RWPE2 (cell line): ENCODE measurements at regions not wholly inside any gene's neighbourhood (a gene's known extent, or its start where the extent isn't known, plus 50 kb on each side); places are given as distances from the start of the nearest gene placed in this dataset.
"Not testable (repeated sequence)": the region's sequence is repeated elsewhere in the genome, so short reads cannot be mapped to it uniquely, and the experiment has no call there.

Experiments used
- ATAC-seq: fragments of 200-7000 bp; cut with Tn5 transposase; 3 replicates; pipeline ENCODE4 v1.9.1; 2021; ENCODE audit warnings: low read depth
- DNase-seq: peaks from one replicate; pipeline ENCODE4 v3.0.0-alpha.2; 2020; ENCODE audit warnings: low spot score
- H3K27ac ChIP-seq: fragments of 450-650 bp; 2 replicates; pipeline ENCODE4 v1.5.1; 2017; ENCODE audit warnings: mild to moderate bottlenecking; ENCODE audit not compliant: poor library complexity, severe bottlenecking
- H3K27me3 ChIP-seq: fragments of 250-450 bp; sonication (Bioruptor Pico); 2 replicates; pipeline ENCODE4 v1.5.1; 2021; ENCODE audit warnings: mild to moderate bottlenecking, moderate library complexity; ENCODE audit not compliant: insufficient read depth, poor library complexity, severe bottlenecking
- H3K36me3 ChIP-seq: fragments of 250-450 bp; sonication (Bioruptor Pico); 2 replicates; pipeline ENCODE4 v1.5.1; 2020; ENCODE audit warnings: low read depth, mild to moderate bottlenecking, moderate library complexity
- H3K4me1 ChIP-seq: fragments of 250-450 bp; sonication (Bioruptor Pico); 2 replicates; pipeline ENCODE4 v1.5.1; 2021; ENCODE audit warnings: mild to moderate bottlenecking, moderate library complexity; ENCODE audit not compliant: insufficient read depth, poor library complexity, severe bottlenecking
- H3K4me3 ChIP-seq: fragments of 250-450 bp; sonication (Bioruptor Pico); 2 replicates; pipeline ENCODE4 v1.5.1; 2021; ENCODE audit warnings: mild to moderate bottlenecking, moderate library complexity; ENCODE audit not compliant: severe bottlenecking
- H3K9me3 ChIP-seq: fragments of 250-450 bp; sonication (Bioruptor Pico); 2 replicates; pipeline ENCODE4 v1.5.1; 2021; ENCODE audit warnings: mild to moderate bottlenecking, moderate library complexity; ENCODE audit not compliant: severe bottlenecking
- TF ChIP-seq, protein P1 (sequence below): fragments of 450-650 bp; IDR thresholded peaks from one replicate; pipeline ENCODE4 v1.5.1; 2017; ENCODE audit warnings: mild to moderate bottlenecking, moderate library complexity; ENCODE audit not compliant: poor library complexity, severe bottlenecking

DNA sequence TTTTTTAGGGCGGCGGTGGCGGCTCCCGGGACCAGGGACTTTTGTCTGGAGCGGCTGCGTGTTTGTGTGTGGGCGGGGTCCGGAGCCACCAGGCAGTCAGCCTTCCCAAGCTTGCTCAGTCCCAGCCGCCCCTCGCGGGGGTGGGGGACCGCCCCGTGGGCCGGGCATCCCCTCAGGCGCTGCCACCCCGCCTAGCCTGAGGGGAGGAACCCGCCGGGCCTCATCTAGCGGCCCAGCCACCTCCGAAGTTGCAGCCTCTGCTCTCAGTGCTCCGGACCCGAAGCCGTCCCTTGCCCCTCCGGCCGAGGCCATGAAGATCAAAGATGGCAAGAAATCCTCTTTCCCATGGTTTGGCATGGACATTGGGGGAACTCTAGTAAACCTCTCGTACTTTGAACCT is 235.2 kb downstream of the OR4C45 start:
- TF ChIP-seq, protein P1, sequence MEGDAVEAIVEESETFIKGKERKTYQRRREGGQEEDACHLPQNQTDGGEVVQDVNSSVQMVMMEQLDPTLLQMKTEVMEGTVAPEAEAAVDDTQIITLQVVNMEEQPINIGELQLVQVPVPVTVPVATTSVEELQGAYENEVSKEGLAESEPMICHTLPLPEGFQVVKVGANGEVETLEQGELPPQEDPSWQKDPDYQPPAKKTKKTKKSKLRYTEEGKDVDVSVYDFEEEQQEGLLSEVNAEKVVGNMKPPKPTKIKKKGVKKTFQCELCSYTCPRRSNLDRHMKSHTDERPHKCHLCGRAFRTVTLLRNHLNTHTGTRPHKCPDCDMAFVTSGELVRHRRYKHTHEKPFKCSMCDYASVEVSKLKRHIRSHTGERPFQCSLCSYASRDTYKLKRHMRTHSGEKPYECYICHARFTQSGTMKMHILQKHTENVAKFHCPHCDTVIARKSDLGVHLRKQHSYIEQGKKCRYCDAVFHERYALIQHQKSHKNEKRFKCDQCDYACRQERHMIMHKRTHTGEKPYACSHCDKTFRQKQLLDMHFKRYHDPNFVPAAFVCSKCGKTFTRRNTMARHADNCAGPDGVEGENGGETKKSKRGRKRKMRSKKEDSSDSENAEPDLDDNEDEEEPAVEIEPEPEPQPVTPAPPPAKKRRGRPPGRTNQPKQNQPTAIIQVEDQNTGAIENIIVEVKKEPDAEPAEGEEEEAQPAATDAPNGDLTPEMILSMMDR = no peak
- Histone ChIP-seq H3K4me3 (no peak overlapping the region), H3K36me3 (no peaks in the 10 kb centered on the region), H3K27ac (no peak overlapping the region), H3K4me1 (no peaks in the 10 kb centered on the region), H3K9me3 (no peaks in the 10 kb centered on the region), H3K27me3 (no peaks in the 10 kb centered on the region)
- ATAC-seq = no peak
- no peak for DNase-seq

DNA sequence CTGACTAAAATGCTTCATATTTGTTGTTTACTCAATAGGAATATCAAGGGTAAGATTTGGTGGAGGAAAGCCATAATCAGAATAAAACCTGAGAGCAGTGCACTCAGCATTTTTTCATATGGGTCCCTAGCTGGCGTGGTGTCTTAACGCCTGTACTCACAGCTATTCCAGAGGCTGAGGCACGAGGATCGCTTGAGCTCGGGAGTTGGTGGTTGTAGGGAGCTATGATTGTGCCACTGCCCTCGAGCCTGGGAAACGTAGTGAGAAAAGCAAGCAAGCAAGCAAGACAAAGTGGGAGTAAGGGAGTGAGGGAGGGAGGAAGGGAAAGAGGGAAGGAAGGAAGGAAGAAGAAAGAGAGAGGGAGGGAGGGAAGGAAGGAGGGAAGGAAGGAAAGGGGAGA is 242.5 kb downstream of the OR4C45 start:
- ATAC-seq (no peak), DNase-seq (no peak)
- no peaks in the 10 kb centered on the region for H3K36me3 ChIP-seq
- no peak overlapping the region for H3K4me3 ChIP-seq
- H3K4me1 ChIP-seq = no peaks in the 10 kb centered on the region
- H3K9me3 ChIP-seq = no peaks in the 10 kb centered on the region
- H3K27me3 ChIP-seq = no peaks in the 10 kb centered on the region
- H3K27ac ChIP-seq = no peak overlapping the region
- TF ChIP-seq, protein P1 = no peak

DNA sequence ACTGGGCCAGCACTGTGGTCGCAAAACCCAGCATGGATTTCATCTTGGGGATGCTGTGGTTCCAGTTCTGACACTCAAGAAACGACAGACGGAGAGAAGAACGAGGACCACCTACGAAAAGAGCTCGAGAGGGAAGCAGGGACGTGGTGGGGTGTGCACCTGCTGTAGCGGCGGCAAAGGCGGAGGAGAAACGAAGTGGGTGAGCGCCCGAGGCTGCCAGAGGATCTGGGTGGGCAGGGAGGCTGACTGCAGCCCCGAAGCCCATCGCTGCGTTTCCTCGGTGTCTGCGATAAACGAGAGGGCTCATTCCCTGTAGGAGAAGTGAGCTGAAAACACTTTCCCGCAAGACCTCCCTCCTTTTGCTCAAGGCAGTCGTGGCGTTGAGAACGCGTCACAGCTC is 246.1 kb downstream of the OR4C45 start:
- TF ChIP-seq, protein P1 = no peak

DNA sequence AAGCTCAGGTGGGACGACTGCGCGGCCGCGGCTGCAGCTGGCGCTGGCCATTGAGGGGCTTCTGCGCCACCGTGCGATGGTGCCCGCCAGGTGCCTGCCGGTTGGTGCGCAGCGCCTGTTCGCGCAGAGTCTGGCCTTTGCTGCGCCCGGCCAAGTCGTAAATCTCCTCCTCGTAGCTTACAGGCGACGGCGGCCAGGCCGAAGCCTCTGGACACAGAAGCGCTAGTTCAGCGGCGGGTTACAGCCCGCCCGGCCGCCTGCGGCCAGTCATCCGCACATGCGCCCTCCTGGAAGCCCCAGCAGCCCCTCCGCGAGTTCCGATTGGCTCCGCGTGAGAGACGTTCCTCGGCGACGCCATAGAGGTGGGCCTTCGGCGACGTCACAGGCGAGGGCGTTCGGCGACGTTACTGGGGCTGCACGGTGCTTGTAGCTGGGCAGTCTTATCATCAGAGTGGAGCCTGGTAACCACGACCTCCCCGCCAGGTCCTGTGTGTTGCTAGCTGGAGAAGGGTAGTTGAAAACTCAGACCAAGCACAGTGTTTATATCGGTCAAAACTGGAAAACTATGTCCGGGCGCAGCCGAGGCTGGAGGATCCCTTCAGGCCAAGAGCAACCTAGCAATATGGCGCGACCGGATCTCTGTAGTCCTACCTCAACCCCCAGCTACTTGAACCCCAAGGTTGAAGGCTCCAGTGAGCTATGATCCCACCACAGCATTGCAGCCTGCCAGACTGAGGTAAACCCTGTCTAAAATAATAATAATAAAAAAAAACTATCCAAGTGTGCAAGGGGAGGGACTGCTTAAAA is 265.7 kb downstream of the OR4C45 start:
- ATAC-seq = no peak
- Histone ChIP-seq H3K4me3 (no peak overlapping the region), H3K27ac (no peak overlapping the region)

More for the DNA sequence above, 246.1 kb downstream of the OR4C45 start:
- Histone ChIP-seq H3K36me3 (no peaks in the 10 kb centered on the region), H3K4me1 (no peaks in the 10 kb centered on the region), H3K9me3 (no peaks in the 10 kb centered on the region), H3K4me3 (no peak overlapping the region), H3K27me3 (no peaks in the 10 kb centered on the region), H3K27ac (no peak overlapping the region)
- DNase-seq (no peak), ATAC-seq (no peak)

DNA sequence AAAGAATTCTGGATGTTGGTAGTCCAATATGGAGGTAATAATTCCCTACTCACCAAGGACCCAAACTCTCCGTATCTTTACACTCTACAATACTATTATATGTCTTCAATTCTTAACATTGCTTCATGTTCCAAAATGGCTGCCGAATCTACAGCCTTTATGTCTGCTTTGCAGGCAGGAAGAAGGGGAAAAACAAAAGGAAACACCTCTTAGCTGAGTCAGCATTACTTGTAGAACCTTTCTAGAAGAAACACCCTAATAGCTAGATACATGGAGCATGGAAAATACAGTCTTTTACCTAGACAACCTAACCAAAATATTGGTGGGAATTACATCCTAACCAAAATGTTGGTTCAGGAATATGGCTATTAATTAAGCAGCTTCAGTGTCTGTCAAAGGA is 298.0 kb downstream of the OR4C45 start:
- not testable (repeated sequence) for ATAC-seq, H3K4me3 ChIP-seq, H3K9me3 ChIP-seq, H3K36me3 ChIP-seq, H3K27me3 ChIP-seq, H3K4me1 ChIP-seq, H3K27ac ChIP-seq, DNase-seq

More for the DNA sequence above, 265.7 kb downstream of the OR4C45 start:
- Histone ChIP-seq H3K27me3 (no peaks in the 10 kb centered on the region), H3K36me3 (no peaks in the 10 kb centered on the region), H3K9me3 (no peaks in the 10 kb centered on the region), H3K4me1 (no peaks in the 10 kb centered on the region)
- DNase-seq = no peak
- TF ChIP-seq, protein P1 = no peak
